SK-N-SH treated with all-trans-retinoic acid at 6 μM for 48 hours (cell line): ENCODE measurements at regions not wholly inside any gene's neighbourhood (a gene's known extent, or its start where the extent isn't known, plus 50 kb on each side); places are given as distances from the start of the nearest gene placed in this dataset.

Experiments
- ARNTL ChIP-seq: fragments of 450-650 bp; formaldehyde crosslinking; IDR thresholded peaks from 2 replicates; pipeline ENCODE4 v1.5.0; 2020; ENCODE audit warnings: low read depth, mild to moderate bottlenecking, moderate library complexity, borderline replicate concordance
- PATZ1 ChIP-seq: fragments of 250-450 bp; sonication (Bioruptor Pico); IDR thresholded peaks from 2 replicates; pipeline ENCODE4 v1.8.0; 2020; ENCODE audit warnings: mild to moderate bottlenecking, moderate library complexity, borderline replicate concordance
- POU6F1 ChIP-seq: fragments of 250-450 bp; sonication (Bioruptor Pico); IDR thresholded peaks from 2 replicates; pipeline ENCODE4 v1.8.0; 2021; ENCODE audit warnings: low read depth, mild to moderate bottlenecking, moderate library complexity, borderline replicate concordance
- PPARA ChIP-seq: fragments of 250-450 bp; sonication (Bioruptor Pico); IDR thresholded peaks from 2 replicates; pipeline ENCODE4 v1.5.0; 2020; ENCODE audit warnings: mild to moderate bottlenecking, borderline replicate concordance
- RARB ChIP-seq: fragments of 250-450 bp; sonication (Bioruptor Pico); IDR thresholded peaks from 2 replicates; pipeline ENCODE4 v1.8.0; 2021; ENCODE audit warnings: mild to moderate bottlenecking, moderate library complexity
- SNAI2 ChIP-seq: fragments of 250-450 bp; sonication (Bioruptor Pico); IDR thresholded peaks from 2 replicates; pipeline ENCODE4 v1.5.0; 2020; ENCODE audit warnings: mild to moderate bottlenecking, moderate library complexity
- TCF4 ChIP-seq: fragments of 250-450 bp; sonication (Bioruptor Pico); IDR thresholded peaks from 2 replicates; pipeline ENCODE4 v1.8.0; 2021; ENCODE audit warnings: mild to moderate bottlenecking, moderate library complexity, borderline replicate concordance
- TOX ChIP-seq: fragments of 250-450 bp; sonication (Bioruptor Pico); IDR thresholded peaks from 2 replicates; pipeline ENCODE4 v1.8.0; 2021; ENCODE audit warnings: mild to moderate bottlenecking, moderate library complexity, borderline replicate concordance
- TSHZ2 ChIP-seq: fragments of 250-450 bp; sonication (Bioruptor Pico); IDR thresholded peaks from 2 replicates; pipeline ENCODE4 v1.5.0; 2020; ENCODE audit warnings: mild to moderate bottlenecking, moderate library complexity
- ZC3H10 ChIP-seq: fragments of 250-450 bp; sonication (Bioruptor Pico); IDR thresholded peaks from 2 replicates; pipeline ENCODE4 v1.5.1; 2021; ENCODE audit warnings: mild to moderate bottlenecking, moderate library complexity
- ZFP3 ChIP-seq: fragments of 250-450 bp; sonication (Bioruptor Pico); IDR thresholded peaks from 2 replicates; pipeline ENCODE4 v1.5.0; 2020; ENCODE audit warnings: mild to moderate bottlenecking, moderate library complexity
- ZNF70 ChIP-seq: fragments of 450-650 bp; formaldehyde crosslinking; IDR thresholded peaks from 2 replicates; pipeline ENCODE4 v1.5.0; 2020; ENCODE audit warnings: mild to moderate bottlenecking, moderate library complexity
- ZNF8 ChIP-seq: fragments of 450-650 bp; formaldehyde crosslinking; IDR thresholded peaks from 2 replicates; pipeline ENCODE4 v1.5.0; 2020; ENCODE audit warnings: mild to moderate bottlenecking, moderate library complexity

GRCh38 chr21:19993268-19993667, 1004.9 kb upstream of the NCAM2 start:
- TF ChIP-seq TOX: no peak
- no peak for TF ChIP-seq POU6F1 (CRISPR knock-in tag)
- TF ChIP-seq RARB: no peak
- TF ChIP-seq SNAI2 (CRISPR knock-in tag): no peak
- no peak for TF ChIP-seq ZFP3 (CRISPR knock-in tag)
- no peak for TF ChIP-seq ARNTL (CRISPR knock-in tag)
- TF ChIP-seq PPARA: no peak
- no peak for TF ChIP-seq ZNF8
- no peak for TF ChIP-seq ZNF70 (CRISPR knock-in tag)
- TF ChIP-seq ZC3H10: no peak
- TF ChIP-seq TSHZ2: no peak
- TF ChIP-seq PATZ1 (CRISPR knock-in tag): no peak
- TF ChIP-seq TCF4 (CRISPR knock-in tag): no peak
